ENCODE measurements at regions not wholly inside any gene's neighbourhood (a gene's known extent, or its start where the extent isn't known, plus 50 kb on each side); places are given as distances from the start of the nearest gene placed in this dataset.

DNA sequence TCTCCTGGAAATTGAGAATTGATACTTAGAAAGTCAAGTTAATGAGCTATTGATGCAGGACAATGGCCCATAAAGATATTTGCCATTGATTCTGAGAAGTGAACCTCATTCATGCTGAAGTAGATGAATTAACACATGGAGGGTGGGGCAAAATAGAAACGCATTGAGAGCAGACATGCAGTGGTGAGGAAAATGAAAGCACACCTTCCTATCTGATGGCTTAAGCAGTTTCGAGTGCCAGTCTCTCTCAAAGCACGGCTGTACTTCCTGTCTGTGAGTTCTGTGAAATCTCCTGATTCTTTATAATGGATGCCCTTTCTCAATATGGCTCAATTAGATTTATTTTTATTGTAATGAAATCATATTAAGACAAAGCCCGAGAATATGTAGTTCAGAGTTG is 247.0 kb downstream of the TMX3 start:
- no peak for DNase-seq (ENCODE audit: low read depth)
- no peak for TF ChIP-seq CTCF (IDR thresholded peaks at IDR 0.05; ENCODE audit: control insufficient read depth, insufficient read depth, low read depth, low read length, missing control alignments)

DNA sequence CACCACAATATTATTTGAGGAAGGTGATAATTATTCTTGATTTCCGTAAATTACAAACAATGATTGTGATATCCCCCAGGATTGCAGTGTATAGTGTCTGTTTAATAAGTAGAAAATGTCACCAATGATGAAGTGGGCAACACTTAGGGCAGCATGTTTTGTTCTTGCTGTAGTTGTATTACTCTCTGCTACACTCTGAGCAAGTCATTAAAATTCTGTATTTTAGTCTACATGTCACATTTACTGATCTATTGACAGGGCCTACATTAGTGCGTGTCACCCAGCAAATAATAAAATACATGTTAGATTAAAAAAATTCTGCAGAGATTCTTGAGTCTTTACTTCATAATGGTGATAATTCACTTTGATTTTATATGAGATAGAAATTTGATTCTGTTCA is 247.6 kb downstream of the TMX3 start:
- DNase-seq (ENCODE audit: low read depth) = no peak
- H3K4me3 ChIP-seq (ENCODE audit: control insufficient read depth, low read depth, low read length) = no peak overlapping the region
- no peak for TF ChIP-seq CTCF (IDR thresholded peaks at IDR 0.05; ENCODE audit: control insufficient read depth, insufficient read depth, low read depth, low read length, missing control alignments)

More for the DNA sequence above, 247.0 kb downstream of the TMX3 start:
- no peak overlapping the region for H3K4me3 ChIP-seq (ENCODE audit: control insufficient read depth, low read depth, low read length)

GRCh38 chr18:68466672-68467071 is 248.2 kb downstream of the TMX3 start:
- H3K4me3 ChIP-seq (ENCODE audit: control insufficient read depth, low read depth, low read length) = no peak overlapping the region
- no peak for DNase-seq (ENCODE audit: low read depth)
- no peak for TF ChIP-seq CTCF (IDR thresholded peaks at IDR 0.05; ENCODE audit: control insufficient read depth, insufficient read depth, low read depth, low read length, missing control alignments)

DNA sequence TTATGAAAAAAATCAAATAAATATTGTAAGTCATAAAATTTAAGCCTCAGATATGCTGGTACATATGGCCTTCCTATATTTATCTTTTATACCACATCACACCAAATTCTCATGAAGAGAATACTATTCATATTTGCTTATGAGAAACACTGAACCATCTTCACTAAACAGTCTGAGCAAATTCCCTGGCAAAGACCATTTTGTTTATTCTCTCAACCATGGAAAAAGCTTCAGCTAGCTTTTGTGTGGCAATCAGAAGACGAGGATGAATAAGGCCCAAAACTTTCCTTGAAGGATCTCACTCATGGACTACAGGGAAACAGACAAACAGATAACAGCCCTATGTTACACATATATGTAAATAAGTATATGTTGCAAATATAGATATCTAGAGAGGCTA is 252.1 kb downstream of the TMX3 start:
- no peak overlapping the region for H3K4me3 ChIP-seq (ENCODE audit: control insufficient read depth, low read depth, low read length)
- no peak for TF ChIP-seq CTCF (IDR thresholded peaks at IDR 0.05; ENCODE audit: control insufficient read depth, insufficient read depth, low read depth, low read length, missing control alignments)
- no peak for DNase-seq (ENCODE audit: low read depth)

DNA sequence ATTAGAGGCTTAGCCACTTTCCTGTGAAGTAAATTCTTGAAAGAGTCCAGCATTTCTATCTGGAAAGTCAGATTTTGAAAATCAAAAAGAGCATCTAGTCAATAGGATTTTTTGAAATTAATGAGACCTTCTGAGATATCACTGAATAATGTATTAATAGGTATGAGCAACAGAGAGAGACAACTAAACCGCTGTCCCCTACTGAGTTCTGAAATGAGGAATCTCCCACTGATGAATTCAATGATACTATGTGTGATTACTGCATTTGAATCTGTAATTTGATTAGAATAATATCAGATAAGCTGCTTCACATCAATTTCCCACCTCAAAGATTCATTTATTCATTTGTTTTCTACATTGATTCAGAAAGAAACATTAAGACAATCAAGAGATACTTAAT is 252.8 kb downstream of the TMX3 start:
- TF ChIP-seq CTCF (IDR thresholded peaks at IDR 0.05; ENCODE audit: control insufficient read depth, insufficient read depth, low read depth, low read length, missing control alignments) = no peak
- H3K4me3 ChIP-seq (ENCODE audit: control insufficient read depth, low read depth, low read length) = no peak overlapping the region
- no peak for DNase-seq (ENCODE audit: low read depth)

- H3K4me3 ChIP-seq (ENCODE audit: control insufficient read depth, low read depth, low read length) = no peak overlapping the region
- no peak for TF ChIP-seq CTCF (IDR thresholded peaks at IDR 0.05; ENCODE audit: control insufficient read depth, insufficient read depth, low read depth, low read length, missing control alignments)
- DNase-seq (ENCODE audit: low read depth) = no peak
Observed at GRCh38 chr18:68461481-68462018, 253.4 kb downstream of the TMX3 start.

DNA sequence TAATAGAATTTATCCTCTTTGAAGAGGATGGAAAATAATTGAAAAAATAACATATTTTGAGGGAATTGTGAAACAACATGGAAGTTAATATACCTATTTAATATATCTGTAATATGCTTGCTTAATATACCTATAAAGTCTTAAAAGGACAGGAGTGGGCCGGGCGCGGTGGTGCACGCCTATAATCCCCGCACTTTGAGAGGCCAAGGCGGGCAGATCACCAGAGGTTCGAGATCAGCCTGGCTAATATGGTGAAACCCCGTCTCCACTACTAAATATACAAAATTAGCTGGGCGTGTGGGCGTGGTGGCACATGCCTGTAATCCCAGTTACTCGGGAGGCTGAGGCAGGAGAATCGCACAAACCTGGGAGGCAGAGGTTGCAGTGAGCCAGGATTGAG is 254.9 kb downstream of the TMX3 start:
- DNase-seq (ENCODE audit: low read depth) = no peak
- H3K4me3 ChIP-seq (ENCODE audit: control insufficient read depth, low read depth, low read length) = no peak overlapping the region
- TF ChIP-seq CTCF (IDR thresholded peaks at IDR 0.05; ENCODE audit: control insufficient read depth, insufficient read depth, low read depth, low read length, missing control alignments) = no peak

Measured in AG09309 (cell line).